Omental fat pad (tissue), 3 donors: ENCODE measurements at regions not wholly inside any gene's neighbourhood (a gene's known extent, or its start where the extent isn't known, plus 50 kb on each side); places are given as distances from the start of the nearest gene placed in this dataset.

Source experiments
- ATAC-seq: fragments of 150-250 bp; one replicate; pipeline ENCODE4 v1.9.1; 2016; ENCODE audit warnings: mild to moderate bottlenecking, moderate library complexity; ENCODE audit not compliant: low FRiP score
- DNase-seq: peaks from one replicate; pipeline ENCODE4 v3.0.0-alpha.2; 2019; ENCODE audit warnings: low spot score
- TF ChIP-seq, protein P1 (sequence below), 3 donors: fragments of 450-650 bp; IDR thresholded peaks; one replicate each; pipeline ENCODE4 v1.5.1; 2016 to 2017; ENCODE audit warnings: antibody characterized with exemption in 3 of 3, mild to moderate bottlenecking in 3 of 3, moderate library complexity in 2 of 3

DNA sequence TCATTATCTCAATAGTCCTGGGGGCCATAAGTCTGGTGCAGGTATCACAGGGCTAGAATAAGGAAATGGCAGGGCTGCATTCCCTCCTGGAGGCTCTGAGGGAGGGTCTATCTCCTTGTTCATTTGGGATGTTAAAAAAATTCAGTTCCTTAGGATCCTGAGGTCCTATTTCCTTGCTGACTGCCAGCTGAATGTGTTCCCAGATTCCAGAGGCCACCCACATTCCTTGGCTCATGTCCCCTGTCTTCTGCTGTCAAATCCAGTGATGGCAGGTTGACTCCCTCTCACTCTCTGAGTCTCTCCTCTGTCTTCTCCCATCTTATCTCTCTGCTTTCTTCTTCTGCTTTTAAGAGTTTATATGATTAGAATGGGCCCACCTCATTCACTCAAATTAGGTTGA is 400.6 kb downstream of the PTPRU start:
- no peak for ATAC-seq
- no peak for DNase-seq
- TF ChIP-seq, protein P1, sequence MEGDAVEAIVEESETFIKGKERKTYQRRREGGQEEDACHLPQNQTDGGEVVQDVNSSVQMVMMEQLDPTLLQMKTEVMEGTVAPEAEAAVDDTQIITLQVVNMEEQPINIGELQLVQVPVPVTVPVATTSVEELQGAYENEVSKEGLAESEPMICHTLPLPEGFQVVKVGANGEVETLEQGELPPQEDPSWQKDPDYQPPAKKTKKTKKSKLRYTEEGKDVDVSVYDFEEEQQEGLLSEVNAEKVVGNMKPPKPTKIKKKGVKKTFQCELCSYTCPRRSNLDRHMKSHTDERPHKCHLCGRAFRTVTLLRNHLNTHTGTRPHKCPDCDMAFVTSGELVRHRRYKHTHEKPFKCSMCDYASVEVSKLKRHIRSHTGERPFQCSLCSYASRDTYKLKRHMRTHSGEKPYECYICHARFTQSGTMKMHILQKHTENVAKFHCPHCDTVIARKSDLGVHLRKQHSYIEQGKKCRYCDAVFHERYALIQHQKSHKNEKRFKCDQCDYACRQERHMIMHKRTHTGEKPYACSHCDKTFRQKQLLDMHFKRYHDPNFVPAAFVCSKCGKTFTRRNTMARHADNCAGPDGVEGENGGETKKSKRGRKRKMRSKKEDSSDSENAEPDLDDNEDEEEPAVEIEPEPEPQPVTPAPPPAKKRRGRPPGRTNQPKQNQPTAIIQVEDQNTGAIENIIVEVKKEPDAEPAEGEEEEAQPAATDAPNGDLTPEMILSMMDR (IDR thresholded peaks at IDR 0.05), result no peak

DNA sequence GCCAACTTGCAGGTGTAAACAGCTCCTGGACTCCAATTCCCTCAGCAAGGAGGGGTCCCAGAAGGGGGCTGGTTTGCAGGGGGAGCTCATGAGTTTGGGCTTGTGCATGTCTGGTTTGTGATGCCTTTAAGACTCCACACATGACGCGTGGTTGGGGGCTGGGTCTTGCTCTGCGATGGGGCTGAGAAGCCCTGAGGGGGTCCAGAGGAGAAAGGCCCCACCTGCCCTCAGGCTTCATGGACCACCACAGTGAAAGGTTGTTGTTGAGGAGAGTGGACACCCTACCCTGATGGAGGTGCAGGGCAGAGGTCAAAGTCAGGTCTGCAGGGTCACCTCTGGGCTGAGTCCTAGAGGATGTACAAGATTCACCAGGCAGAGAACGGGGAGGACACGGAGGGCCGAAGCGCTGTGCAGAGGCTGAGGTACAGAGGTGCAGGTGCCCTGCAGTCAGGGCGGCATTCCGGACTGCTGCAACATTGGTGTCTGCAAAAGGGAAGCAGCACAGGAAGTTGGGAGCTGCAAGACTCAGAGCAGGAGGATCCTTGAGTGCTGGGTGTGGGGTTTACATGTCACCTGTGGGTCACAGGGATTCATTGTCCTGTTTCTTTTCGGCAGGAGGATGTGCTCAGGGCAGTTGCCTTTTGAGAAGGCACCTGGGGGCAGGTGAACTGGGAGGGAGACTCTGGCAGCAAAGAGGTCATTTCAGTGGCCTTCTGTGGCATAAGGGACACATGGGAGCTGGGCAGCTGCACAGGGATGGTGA is 399.4 kb downstream of the PTPRU start:
- TF ChIP-seq, protein P1 (IDR thresholded peaks at IDR 0.05), result no peak
- no peak for ATAC-seq
- no peak for DNase-seq

DNA sequence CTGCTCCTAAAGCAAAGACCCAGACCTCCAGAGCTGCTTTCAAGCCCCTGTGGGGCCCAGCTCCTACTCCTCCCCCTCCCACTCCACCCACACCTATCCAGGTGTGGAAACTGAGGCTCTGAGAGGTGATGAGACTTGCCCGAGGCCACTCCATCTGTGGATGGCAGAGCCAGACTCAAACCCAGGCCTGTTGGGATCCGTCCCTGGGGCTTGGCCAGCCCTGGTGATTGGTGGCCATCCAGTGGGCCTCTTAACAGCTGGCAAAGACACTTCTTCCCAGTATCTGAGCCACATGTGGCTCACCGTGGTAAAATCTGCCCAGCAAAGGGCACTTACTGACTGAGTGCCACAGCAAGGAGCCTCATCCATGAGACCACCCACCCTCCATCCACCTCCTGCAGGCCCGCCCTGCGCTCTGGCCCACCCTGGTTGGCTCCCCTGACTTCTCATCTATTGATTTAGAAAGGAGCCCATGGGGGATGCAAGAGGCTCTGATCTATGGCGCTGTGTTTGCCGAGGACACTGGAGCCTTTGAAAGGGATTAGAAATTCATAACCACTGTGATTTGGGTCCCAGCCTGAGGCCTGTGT is 398.5 kb downstream of the PTPRU start:
- no peak for DNase-seq
- TF ChIP-seq, protein P1 (IDR thresholded peaks at IDR 0.05), result no peak
- ATAC-seq, result no peak

- TF ChIP-seq, protein P1 (IDR thresholded peaks at IDR 0.05), result no peak
- DNase-seq (no peak), ATAC-seq (no peak)
Measured at GRCh38 chr1:29634324-29634723, 398.0 kb downstream of the PTPRU start.

DNA sequence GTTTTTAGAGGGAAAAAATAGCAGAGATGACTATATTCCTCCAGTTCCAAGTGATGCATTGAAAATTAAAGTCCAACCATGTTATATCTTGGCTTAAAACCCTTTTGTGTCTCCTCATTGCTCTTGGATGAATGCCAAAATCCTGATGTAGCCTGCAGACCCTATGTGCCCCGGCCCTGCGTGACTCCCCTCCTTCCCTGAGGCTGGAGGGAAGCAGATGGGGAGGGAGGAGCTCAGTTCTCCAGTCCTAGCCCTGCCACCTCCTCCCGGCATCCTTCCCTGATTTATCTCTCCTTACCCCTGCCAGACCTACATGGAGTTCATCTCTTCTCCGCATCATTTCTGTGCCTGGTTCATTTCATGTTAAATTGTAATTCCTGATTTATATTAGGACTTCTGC is 397.4 kb downstream of the PTPRU start:
- ATAC-seq (no peak), DNase-seq (no peak)
- TF ChIP-seq, protein P1 (IDR thresholded peaks at IDR 0.05), result no peak

GRCh38 chr1:29632806-29633615 is 396.7 kb downstream of the PTPRU start:
- no peak for DNase-seq
- no peak for ATAC-seq
- TF ChIP-seq, protein P1 (IDR thresholded peaks at IDR 0.05), result no peak
